Ascending aorta (tissue), 2 donors: ENCODE measurements at regions not wholly inside any gene's neighbourhood (a gene's known extent, or its start where the extent isn't known, plus 50 kb on each side); places are given as distances from the start of the nearest gene placed in this dataset.

Experiments
- DNase-seq, 2 donors: peaks; one replicate each; pipeline ENCODE4 v3.0.0-alpha.2; 2019; ENCODE audit warnings: low spot score in 2 of 2
- H3K27ac ChIP-seq, 2 donors: fragments of 200-600 bp; sonication (generic); one replicate each; pipeline ENCODE4 v1.5.1; 2016 to 2017; ENCODE audit warnings: mild to moderate bottlenecking in 1 of 2
- H3K27me3 ChIP-seq: fragments of 200-600 bp; sonication (generic); one replicate; pipeline ENCODE4 v1.5.1; 2017
- H3K36me3 ChIP-seq, 2 donors: fragments of 200-600 bp; sonication (generic); one replicate each; pipeline ENCODE4 v1.5.1; 2016
- H3K4me1 ChIP-seq, 2 donors: fragments of 200-600 bp; sonication (generic); one replicate each; pipeline ENCODE4 v1.5.1; 2016 to 2017; ENCODE audit warnings: mild to moderate bottlenecking in 1 of 2
- H3K4me3 ChIP-seq, 2 donors: fragments of 200-600 bp; sonication (generic); one replicate each; pipeline ENCODE4 v1.5.1; 2016 to 2017; ENCODE audit warnings: mild to moderate bottlenecking in 1 of 2
- H3K9me3 ChIP-seq, 2 donors: fragments of 200-600 bp; sonication (generic); one replicate each; pipeline ENCODE4 v1.5.1; 2016
- CTCF ChIP-seq, 3 experiments: fragments of 200-600 bp in 2 of 3; fragments of 450-650 bp in 1 of 3; sonication (generic) in 2 of 3; IDR thresholded peaks; one replicate each; pipeline ENCODE4 v1.5.1; 2016 to 2019; ENCODE audit warnings: antibody characterized with exemption in 3 of 3, mild to moderate bottlenecking in 1 of 3, moderate library complexity in 1 of 3
- intact Hi-C: fragments of 100-400 bp; cut with DNase I; formaldehyde crosslinking; loops from one replicate; pipeline ENCODE4 v1.15.1; 2023

- no peak for TF ChIP-seq CTCF (IDR thresholded peaks at IDR 0.05)
- DNase-seq, result no peak
- H3K27me3 ChIP-seq, result no peaks in the 10 kb centered on the region
- peaks cover 0 to 4% of the 10 kb centered on the region in 2 donors for H3K4me1 ChIP-seq
- intact Hi-C loops, result no loop called here
- H3K9me3 ChIP-seq, result no peaks in the 10 kb centered on the region
- no peak overlapping the region for H3K27ac ChIP-seq
- H3K4me3 ChIP-seq, result no peak overlapping the region
- H3K36me3 ChIP-seq, result no peaks in the 10 kb centered on the region
These were observed 169.4 kb upstream of the ZNF462 start for GRCh38 chr9:106693558-106693957.

- H3K4me3 ChIP-seq, result no peak overlapping the region
- no peaks in the 10 kb centered on the region for H3K36me3 ChIP-seq
- H3K27ac ChIP-seq, result no peak overlapping the region
- no peak for DNase-seq
- no peaks in the 10 kb centered on the region for H3K9me3 ChIP-seq
- TF ChIP-seq CTCF (IDR thresholded peaks at IDR 0.05), result no peak
- H3K4me1 ChIP-seq, result peaks cover 0 to 4% of the 10 kb centered on the region in 2 donors
- intact Hi-C loops, result no loop called here
- H3K27me3 ChIP-seq, result no peaks in the 10 kb centered on the region
These were observed 166.2 kb upstream of the ZNF462 start for GRCh38 chr9:106696804-106697203.

- no peak for TF ChIP-seq CTCF (IDR thresholded peaks at IDR 0.05)
- Histone ChIP-seq H3K9me3 (no peaks in the 10 kb centered on the region), H3K27me3 (no peaks in the 10 kb centered on the region), H3K4me3 (peak overlapping the region in 1 of 2 donors; percentile 53), H3K36me3 (no peaks in the 10 kb centered on the region), H3K27ac (no peak overlapping the region), H3K4me1 (peaks cover 0 to 4% of the 10 kb centered on the region in 2 donors)
- intact Hi-C loops, result no loop called here
- no peak for DNase-seq
These were observed 165.6 kb upstream of the ZNF462 start for GRCh38 chr9:106697390-106697749.

GRCh38 chr9:106697750-106698502 lies 165.0 kb upstream of the ZNF462 start:
- H3K4me3 ChIP-seq, result peak overlapping the region; percentile 47 to 53
- no peak for TF ChIP-seq CTCF (IDR thresholded peaks at IDR 0.05)
- peak in 1 of 2 donors; percentile 74 for DNase-seq
- no peaks in the 10 kb centered on the region for H3K9me3 ChIP-seq
- intact Hi-C loops, result no loop called here
- no peaks in the 10 kb centered on the region for H3K27me3 ChIP-seq
- peak overlapping the region in 1 of 2 donors; percentile 14 for H3K27ac ChIP-seq
- H3K36me3 ChIP-seq, result no peaks in the 10 kb centered on the region
- peaks cover 0 to 4% of the 10 kb centered on the region in 2 donors for H3K4me1 ChIP-seq

GRCh38 chr9:106700676-106701075 lies 162.3 kb upstream of the ZNF462 start:
- intact Hi-C loops, result no loop called here
- TF ChIP-seq CTCF (IDR thresholded peaks at IDR 0.05), result no peak
- Histone ChIP-seq H3K4me1 (peaks cover 0 to 4% of the 10 kb centered on the region in 2 donors), H3K9me3 (no peaks in the 10 kb centered on the region), H3K27me3 (no peaks in the 10 kb centered on the region), H3K27ac (no peak overlapping the region), H3K36me3 (no peaks in the 10 kb centered on the region), H3K4me3 (no peak overlapping the region)
- DNase-seq, result no peak
